Astrocyte of the cerebellum (primary cell): ENCODE measurements at regions not wholly inside any gene's neighbourhood (a gene's known extent, or its start where the extent isn't known, plus 50 kb on each side); places are given as distances from the start of the nearest gene placed in this dataset.

Experiments
- DNase-seq: peaks from one replicate; pipeline ENCODE4 v3.0.0-alpha.2; 2011; ENCODE audit warnings: low read depth
- H3K4me3 ChIP-seq: 2 replicates; pipeline ENCODE4 v1.5.1; 2011; ENCODE audit warnings: mild to moderate bottlenecking, low read depth, low read length, moderate library complexity
- CTCF ChIP-seq: IDR thresholded peaks from 2 replicates; pipeline ENCODE4 v1.5.1; 2012; ENCODE audit warnings: low read length, low read depth, moderate library complexity, mild to moderate bottlenecking; ENCODE audit errors: missing control alignments
- in situ Hi-C: cut with HindIII; loops from 2 replicates; pipeline ENCODE4 v1.10.0; 2017; ENCODE audit warnings: low sequenced_read_pairs

DNA sequence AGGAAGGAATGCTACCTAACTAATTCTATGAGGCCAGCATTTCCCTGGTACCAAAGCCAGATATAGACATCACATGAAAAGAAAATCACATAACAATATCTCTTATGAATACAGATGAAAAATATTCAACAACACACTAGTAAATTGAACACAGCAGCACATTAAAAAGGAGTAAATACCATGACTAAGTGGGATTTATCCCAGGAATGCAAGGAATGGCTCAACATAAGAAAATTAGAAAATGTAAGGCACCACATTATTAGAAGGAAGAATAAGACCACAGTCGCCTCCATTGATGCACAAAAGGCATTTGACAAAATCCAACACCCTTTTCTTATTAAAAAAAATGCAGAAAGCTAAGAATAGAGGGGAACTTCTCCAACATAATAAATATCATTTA, 133.9 kb downstream of the TTC32 start:
- no peak for DNase-seq
- in situ Hi-C loops: no loop called here
- no peak overlapping the region for H3K4me3 ChIP-seq
- no peak for TF ChIP-seq CTCF

GRCh38 chr2:19764998-19765397, 136.8 kb downstream of the TTC32 start:
- DNase-seq: no peak
- TF ChIP-seq CTCF: no peak
- in situ Hi-C loops: no loop called here
- H3K4me3 ChIP-seq: no peak overlapping the region

DNA sequence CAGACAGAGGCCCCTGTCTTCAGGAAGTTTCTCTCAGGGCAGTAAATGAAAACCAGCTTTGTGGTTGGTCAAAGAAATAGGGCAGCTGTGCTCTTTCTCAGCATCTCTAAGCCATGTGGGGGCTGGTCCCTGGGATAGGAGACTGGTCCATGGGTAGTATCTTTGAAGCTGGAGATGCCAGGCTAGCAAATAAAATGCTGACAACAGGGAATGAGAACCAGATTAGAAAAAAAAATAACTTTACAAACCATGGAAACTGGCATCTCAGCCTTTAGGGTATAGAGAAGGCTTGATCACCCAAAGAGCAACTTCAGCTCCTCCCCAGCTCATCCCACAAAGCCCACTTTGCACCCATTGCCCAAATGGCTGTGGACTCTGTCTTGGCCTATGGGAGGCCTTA, 138.1 kb downstream of the TTC32 start:
- no peak for DNase-seq
- in situ Hi-C loops: no loop called here
- no peak overlapping the region for H3K4me3 ChIP-seq
- TF ChIP-seq CTCF: no peak

DNA sequence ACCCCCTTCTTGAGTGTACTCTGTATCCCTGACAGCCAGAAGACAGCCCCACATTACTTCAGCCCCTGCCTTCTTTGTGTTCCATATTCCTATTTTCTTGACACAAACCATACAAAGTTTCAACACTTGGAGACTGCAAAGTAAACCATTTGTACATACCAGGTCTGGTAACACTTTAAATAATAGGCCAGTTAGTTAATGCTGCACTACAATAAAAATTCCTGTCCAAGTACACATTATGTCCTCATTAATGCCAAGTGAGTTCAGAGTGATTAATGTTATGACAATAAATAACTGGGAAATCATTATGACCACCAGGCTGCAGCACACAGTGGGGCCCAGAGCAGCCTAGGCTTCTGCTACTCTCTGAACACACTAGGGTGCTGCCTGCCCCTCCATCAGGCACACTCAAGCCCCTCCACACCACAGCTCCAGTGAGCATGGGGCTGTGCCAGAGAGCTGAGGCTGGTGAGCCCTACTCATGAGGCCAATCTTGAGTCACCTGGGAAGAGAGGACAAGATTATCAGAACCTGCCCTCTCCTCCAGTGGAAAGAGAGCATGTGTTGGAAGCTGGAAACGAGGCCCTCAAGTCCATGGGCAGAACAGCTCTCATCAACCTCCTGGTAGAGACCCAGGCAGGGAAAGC, 138.7 kb downstream of the TTC32 start:
- in situ Hi-C loops: no loop called here
- no peak overlapping the region for H3K4me3 ChIP-seq
- no peak for DNase-seq
- TF ChIP-seq CTCF: no peak

- in situ Hi-C loops: no loop called here
- DNase-seq: no peak
- TF ChIP-seq CTCF: no peak
- H3K4me3 ChIP-seq: no peak overlapping the region
Measured at GRCh38 chr2:19762142-19762541, 139.6 kb downstream of the TTC32 start.

GRCh38 chr2:19759880-19760279, 141.9 kb downstream of the TTC32 start:
- no peak for DNase-seq
- no peak overlapping the region for H3K4me3 ChIP-seq
- in situ Hi-C loops: no loop called here
- no peak for TF ChIP-seq CTCF
